NB4 (cell line): ENCODE measurements at regions not wholly inside any gene's neighbourhood (a gene's known extent, or its start where the extent isn't known, plus 50 kb on each side); places are given as distances from the start of the nearest gene placed in this dataset.

Experiments
- DNase-seq: peaks from one replicate; pipeline ENCODE4 v3.0.0; 2010; ENCODE audit warnings: low read depth
- H3K4me3 ChIP-seq: one replicate; pipeline ENCODE4 v1.5.1; 2011; ENCODE audit warnings: mild to moderate bottlenecking, low read depth, low read length, moderate library complexity
- MAX ChIP-seq: IDR thresholded peaks from 2 replicates; pipeline ENCODE4 v1.6.1; 2011; ENCODE audit warnings: low read depth, low read length
- MYC ChIP-seq: IDR thresholded peaks from 2 replicates; pipeline ENCODE4 v1.6.1; 2011; ENCODE audit warnings: low read depth, low read length
- POLR2A ChIP-seq: IDR thresholded peaks from 2 replicates; pipeline ENCODE4 v1.6.1; 2011; ENCODE audit warnings: mild to moderate bottlenecking; ENCODE audit not compliant: insufficient read length; ENCODE audit errors: extremely low read depth
- TF ChIP-seq, protein P1 (sequence below): IDR thresholded peaks from one replicate; pipeline ENCODE4 v1.5.1; 2012; ENCODE audit warnings: low read depth, low read length

GRCh38 chr19:29273000-29273640 is 60.2 kb upstream of the UQCRFS1 start:
- no peak overlapping the region for H3K4me3 ChIP-seq
- TF ChIP-seq MAX (no peak), MYC (no peak), POLR2A (no peak)
- TF ChIP-seq, protein P1, sequence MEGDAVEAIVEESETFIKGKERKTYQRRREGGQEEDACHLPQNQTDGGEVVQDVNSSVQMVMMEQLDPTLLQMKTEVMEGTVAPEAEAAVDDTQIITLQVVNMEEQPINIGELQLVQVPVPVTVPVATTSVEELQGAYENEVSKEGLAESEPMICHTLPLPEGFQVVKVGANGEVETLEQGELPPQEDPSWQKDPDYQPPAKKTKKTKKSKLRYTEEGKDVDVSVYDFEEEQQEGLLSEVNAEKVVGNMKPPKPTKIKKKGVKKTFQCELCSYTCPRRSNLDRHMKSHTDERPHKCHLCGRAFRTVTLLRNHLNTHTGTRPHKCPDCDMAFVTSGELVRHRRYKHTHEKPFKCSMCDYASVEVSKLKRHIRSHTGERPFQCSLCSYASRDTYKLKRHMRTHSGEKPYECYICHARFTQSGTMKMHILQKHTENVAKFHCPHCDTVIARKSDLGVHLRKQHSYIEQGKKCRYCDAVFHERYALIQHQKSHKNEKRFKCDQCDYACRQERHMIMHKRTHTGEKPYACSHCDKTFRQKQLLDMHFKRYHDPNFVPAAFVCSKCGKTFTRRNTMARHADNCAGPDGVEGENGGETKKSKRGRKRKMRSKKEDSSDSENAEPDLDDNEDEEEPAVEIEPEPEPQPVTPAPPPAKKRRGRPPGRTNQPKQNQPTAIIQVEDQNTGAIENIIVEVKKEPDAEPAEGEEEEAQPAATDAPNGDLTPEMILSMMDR, result no peak
- no peak for DNase-seq

DNA sequence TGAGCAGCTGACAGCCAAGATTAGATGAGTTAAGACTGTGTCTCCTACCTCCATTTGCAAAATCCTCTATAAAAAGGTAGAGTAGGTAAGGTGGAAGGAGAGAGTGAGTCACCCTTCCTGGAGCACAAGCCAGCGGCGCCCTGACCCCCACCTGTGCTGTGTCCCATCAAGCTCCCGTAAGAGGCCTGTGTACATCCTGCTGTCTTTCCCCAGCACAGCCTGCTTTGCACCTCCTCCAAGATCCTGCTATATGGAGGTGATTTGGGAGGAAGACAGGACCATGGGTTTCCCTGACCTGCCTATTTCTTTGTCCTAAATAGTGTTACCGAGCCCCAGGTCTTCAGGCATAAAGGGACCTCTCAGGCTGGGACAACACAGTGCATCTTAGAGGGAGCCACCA is 62.3 kb upstream of the UQCRFS1 start:
- no peak for DNase-seq
- TF ChIP-seq POLR2A, result no peak
- TF ChIP-seq, protein P1, result no peak

DNA sequence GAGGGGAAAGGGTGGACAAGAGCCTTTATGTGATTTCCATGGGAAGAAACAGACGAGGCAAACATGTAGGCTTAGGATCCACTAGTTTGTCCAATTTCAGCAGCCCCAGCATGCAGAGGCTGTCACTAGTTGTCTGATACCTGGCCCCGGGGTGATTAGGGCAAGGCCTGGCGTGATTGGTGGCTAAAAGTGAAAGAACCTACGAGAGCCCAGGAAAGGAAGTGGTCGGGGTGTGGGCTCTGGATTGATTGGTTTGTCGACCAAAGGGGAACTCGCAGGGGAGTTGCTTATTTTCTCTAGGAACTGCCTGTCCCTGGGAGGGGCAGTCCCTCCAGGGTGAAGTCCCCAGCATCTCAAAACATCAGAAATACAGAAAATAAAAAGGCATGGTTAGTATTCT is 64.2 kb upstream of the UQCRFS1 start:
- TF ChIP-seq MAX (no peak), MYC (no peak), POLR2A (no peak)
- TF ChIP-seq, protein P1, result no peak
- peak overlapping the region; percentile 30 for H3K4me3 ChIP-seq
- DNase-seq, result peak; percentile 87

More for the DNA sequence above, 62.3 kb upstream of the UQCRFS1 start:
- H3K4me3 ChIP-seq, result no peak overlapping the region

DNA sequence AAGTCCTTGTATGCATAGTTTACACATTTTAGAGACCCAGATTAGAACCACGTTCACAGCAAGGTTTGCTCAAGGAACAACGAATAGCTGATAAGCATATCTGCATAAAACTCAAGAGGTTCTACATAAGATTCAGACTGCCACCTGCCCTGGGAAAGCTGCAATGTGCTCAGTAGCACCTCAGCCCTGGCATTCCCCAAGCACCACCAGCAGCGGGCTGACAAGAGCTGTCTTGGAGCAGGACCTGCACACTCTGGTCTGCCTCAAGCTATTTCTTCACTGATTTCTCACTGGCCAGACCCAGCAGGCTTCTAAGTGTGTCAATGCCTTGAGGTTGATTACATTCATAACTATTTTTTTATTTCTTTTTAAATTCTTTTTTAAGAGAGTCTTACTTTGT is 65.8 kb upstream of the UQCRFS1 start:
- TF ChIP-seq, protein P1, result no peak
- no peak for TF ChIP-seq POLR2A
- no peak for TF ChIP-seq MAX
- DNase-seq, result no peak

DNA sequence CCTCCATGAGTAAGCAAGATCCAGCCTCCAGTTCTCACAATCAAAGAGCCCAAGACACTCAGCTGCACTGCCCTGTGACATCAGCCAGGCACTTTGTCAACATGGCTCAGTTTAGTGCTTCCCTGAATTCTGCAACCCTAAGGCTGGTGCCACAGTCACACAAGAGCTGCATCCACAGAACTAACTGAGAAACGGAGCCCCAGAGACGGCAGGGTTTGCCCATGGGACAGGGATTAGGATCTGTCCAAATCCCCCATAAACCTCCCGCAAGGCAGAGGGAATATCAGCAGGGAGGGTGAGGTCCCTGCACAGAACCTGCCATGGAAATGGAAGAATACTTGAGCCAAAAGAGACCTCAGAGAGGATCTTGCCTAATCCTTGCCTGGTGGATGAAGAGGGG is 70.4 kb upstream of the UQCRFS1 start:
- no peak overlapping the region for H3K4me3 ChIP-seq
- DNase-seq, result no peak
- TF ChIP-seq MAX (no peak), MYC (no peak), POLR2A (no peak)
- TF ChIP-seq, protein P1, result no peak

More for the DNA sequence above, 65.8 kb upstream of the UQCRFS1 start:
- H3K4me3 ChIP-seq, result no peak overlapping the region

DNA sequence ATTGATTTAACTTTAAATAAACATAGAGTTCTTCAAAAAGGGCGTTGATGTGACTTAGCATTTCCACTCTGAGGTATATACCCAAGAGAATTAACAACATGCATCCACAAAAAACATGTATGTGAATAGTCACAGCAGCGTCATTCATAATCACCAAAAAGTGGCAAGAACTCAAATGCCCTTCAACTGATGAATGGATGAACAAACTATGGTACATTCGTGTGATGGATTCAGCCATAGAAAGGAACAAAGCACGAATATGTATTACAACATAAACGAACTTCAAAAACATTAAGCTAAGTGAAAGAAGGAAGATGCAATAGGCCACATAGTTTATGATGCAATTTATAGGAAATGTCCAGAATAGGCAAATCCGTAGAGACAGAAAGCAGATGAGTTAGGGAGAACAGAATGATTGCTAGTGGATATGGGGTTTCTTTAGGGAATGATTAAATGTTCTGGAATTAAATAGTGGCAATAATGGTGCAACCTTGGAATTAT is 72.3 kb upstream of the UQCRFS1 start:
- TF ChIP-seq, protein P1, result no peak
- TF ChIP-seq MAX, result no peak
- TF ChIP-seq POLR2A, result no peak
- TF ChIP-seq MYC, result no peak

More for the DNA sequence above, 72.3 kb upstream of the UQCRFS1 start:
- H3K4me3 ChIP-seq, result peak overlapping the region; percentile 10
- peak; percentile 69 for DNase-seq
